Lower lobe of right lung (tissue), 2 donors: ENCODE measurements at regions not wholly inside any gene's neighbourhood (a gene's known extent, or its start where the extent isn't known, plus 50 kb on each side); places are given as distances from the start of the nearest gene placed in this dataset.

Experiments
- ATAC-seq, 2 donors: fragments of 200-7000 bp; cut with Tn5 transposase; one replicate each; pipeline ENCODE4 v1.9.1; 2020 to 2022; ENCODE audit warnings: mild to moderate bottlenecking in 2 of 2, moderate library complexity in 2 of 2
- DNase-seq: peaks from one replicate; pipeline ENCODE4 v3.0.0-alpha.2; 2020
- H3K27ac ChIP-seq: fragments of 200-600 bp; one replicate; pipeline ENCODE4 v1.8.0; 2022
- H3K27me3 ChIP-seq: fragments of 200-600 bp; one replicate; pipeline ENCODE4 v1.8.0; 2022; ENCODE audit warnings: low read depth
- H3K36me3 ChIP-seq: fragments of 200-600 bp; one replicate; pipeline ENCODE4 v1.8.0; 2022; ENCODE audit warnings: mild to moderate bottlenecking
- H3K4me1 ChIP-seq: fragments of 200-600 bp; one replicate; pipeline ENCODE4 v1.8.0; 2022
- H3K4me3 ChIP-seq: fragments of 200-600 bp; one replicate; pipeline ENCODE4 v1.8.0; 2022; ENCODE audit warnings: mild to moderate bottlenecking
- H3K9me3 ChIP-seq: fragments of 200-600 bp; one replicate; pipeline ENCODE4 v1.8.0; 2022
- intact Hi-C: fragments of 100-400 bp; cut with DNase I; formaldehyde crosslinking; loops from one replicate; pipeline ENCODE4 v1.11.0; 2022
- TF ChIP-seq, protein P1 (sequence below): fragments of 200-600 bp; IDR thresholded peaks from one replicate; pipeline ENCODE4 v1.8.0; 2022; ENCODE audit warnings: antibody characterized with exemption, mild to moderate bottlenecking
- donor health status: DM: no; HTN: yes; CAD: no; lungs with severe emphysema.

DNA sequence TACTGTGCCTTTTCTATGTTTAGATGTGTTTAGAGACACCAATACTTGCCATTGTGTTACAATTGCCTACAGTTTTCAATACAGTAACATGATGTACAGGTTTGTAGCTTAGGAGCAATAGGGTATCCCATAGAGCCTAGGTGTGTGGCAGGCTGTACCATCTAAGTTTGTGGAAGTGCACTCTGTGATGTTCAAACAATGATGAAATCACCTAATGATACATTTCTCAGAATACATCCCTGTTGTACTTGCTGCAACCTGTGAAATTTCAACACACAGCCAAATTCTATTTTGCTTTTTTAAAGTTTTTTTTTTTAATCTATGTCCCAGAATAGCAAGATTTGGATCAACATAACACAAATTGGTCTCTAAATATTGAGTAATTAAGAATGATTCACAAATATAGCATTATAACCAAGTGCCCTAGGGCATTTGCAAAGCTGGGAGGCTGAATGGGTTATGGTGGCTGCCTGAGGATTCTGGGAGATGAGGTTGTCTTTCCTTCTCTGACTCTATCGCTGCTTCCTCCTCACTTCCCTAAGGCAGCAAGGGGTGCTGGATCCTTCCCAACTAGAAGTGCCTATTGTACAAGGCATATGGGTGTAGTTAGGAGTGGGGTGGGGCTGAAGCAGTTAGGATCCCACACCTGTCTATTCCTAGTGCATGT is 78.3 kb downstream of the SKA1 start:
- H3K4me1 ChIP-seq = no peaks in the 10 kb centered on the region
- H3K27me3 ChIP-seq = no peaks in the 10 kb centered on the region
- no peak overlapping the region for H3K4me3 ChIP-seq
- TF ChIP-seq, protein P1, sequence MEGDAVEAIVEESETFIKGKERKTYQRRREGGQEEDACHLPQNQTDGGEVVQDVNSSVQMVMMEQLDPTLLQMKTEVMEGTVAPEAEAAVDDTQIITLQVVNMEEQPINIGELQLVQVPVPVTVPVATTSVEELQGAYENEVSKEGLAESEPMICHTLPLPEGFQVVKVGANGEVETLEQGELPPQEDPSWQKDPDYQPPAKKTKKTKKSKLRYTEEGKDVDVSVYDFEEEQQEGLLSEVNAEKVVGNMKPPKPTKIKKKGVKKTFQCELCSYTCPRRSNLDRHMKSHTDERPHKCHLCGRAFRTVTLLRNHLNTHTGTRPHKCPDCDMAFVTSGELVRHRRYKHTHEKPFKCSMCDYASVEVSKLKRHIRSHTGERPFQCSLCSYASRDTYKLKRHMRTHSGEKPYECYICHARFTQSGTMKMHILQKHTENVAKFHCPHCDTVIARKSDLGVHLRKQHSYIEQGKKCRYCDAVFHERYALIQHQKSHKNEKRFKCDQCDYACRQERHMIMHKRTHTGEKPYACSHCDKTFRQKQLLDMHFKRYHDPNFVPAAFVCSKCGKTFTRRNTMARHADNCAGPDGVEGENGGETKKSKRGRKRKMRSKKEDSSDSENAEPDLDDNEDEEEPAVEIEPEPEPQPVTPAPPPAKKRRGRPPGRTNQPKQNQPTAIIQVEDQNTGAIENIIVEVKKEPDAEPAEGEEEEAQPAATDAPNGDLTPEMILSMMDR = no peak
- H3K36me3 ChIP-seq = no peaks in the 10 kb centered on the region
- no peak for ATAC-seq
- no peak overlapping the region for H3K27ac ChIP-seq
- no peaks in the 10 kb centered on the region for H3K9me3 ChIP-seq
- DNase-seq = no peak
- intact Hi-C loops = no loop called here

DNA sequence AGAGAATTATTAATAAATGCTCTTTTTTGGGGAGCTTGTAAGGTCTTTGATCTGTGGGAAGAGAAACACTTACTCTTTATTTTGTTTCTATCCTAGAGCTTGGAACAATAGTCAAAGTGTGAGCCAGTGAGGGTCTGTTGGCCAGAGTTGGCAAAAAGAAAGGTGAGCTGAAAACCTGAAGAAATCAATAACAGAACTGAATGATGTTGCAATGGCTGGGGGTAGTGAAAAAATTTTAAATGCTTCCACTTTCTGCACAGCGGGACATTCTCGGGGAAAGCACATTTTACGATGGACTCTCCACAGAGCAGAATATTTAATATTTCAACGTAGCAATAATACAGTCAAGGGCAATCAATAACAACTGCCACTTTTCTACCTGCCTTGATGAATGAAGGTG is 78.9 kb downstream of the SKA1 start:
- Histone ChIP-seq H3K27me3 (no peaks in the 10 kb centered on the region), H3K4me3 (no peak overlapping the region), H3K27ac (no peak overlapping the region), H3K36me3 (no peaks in the 10 kb centered on the region), H3K9me3 (no peaks in the 10 kb centered on the region), H3K4me1 (no peaks in the 10 kb centered on the region)
- ATAC-seq (no peak), DNase-seq (no peak)
- intact Hi-C loops = no loop called here
- TF ChIP-seq, protein P1 = no peak

DNA sequence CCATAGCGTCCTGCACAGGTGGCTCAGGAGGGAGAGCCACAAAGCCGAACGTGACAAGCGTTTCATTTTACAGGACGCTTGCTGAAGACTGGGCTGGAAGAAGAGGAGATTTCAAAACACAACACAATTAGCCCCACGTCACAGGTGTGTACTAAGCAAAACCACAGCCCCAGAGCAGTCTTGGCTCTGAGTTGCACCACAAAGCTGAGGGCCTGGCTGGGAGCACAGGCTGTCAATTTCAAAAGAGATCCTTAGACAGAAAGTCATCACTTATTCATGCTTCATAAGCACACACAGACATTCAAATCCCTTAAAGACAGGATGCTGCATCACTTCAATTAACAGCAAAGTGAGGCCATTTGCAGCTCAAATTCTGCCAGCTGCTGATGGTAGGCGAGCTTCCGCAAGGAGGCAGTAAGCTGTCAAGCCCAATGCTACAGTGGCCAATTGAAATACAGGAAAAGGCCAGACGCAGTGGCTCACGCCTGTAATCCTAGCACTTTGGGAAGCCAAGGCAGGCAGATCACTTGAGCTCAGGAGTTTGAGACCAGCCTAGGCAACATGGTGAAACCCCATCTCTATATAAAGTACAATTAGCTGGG is 79.6 kb downstream of the SKA1 start:
- Histone ChIP-seq H3K4me3 (no peak overlapping the region), H3K27ac (no peak overlapping the region), H3K9me3 (no peaks in the 10 kb centered on the region), H3K27me3 (no peaks in the 10 kb centered on the region), H3K4me1 (no peaks in the 10 kb centered on the region), H3K36me3 (no peaks in the 10 kb centered on the region)
- DNase-seq (no peak), ATAC-seq (no peak)
- TF ChIP-seq, protein P1 = no peak
- intact Hi-C loops = no loop called here

DNA sequence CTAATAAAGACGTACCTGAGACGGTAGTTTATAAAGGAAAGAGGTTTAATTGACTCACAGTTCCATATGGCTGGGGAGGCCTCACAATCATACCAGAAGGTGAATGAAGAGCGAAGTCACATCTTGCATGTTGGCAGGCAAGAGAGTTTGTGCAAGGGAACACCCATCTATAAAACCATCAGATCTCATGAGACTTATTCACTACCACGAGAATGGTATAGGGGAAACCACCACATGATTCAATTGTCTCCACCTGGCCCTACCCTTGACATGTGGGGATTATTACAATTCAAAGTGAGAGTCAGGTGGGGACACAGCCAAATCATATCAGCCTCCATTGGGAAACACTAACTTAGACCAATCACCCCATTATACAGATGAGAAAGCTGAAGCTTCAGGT is 81.4 kb downstream of the SKA1 start:
- TF ChIP-seq, protein P1 = no peak
- H3K4me1 ChIP-seq = no peaks in the 10 kb centered on the region
- DNase-seq (no peak), ATAC-seq (no peak)
- no peaks in the 10 kb centered on the region for H3K36me3 ChIP-seq
- H3K27ac ChIP-seq = no peak overlapping the region
- no peak overlapping the region for H3K4me3 ChIP-seq
- intact Hi-C loops = no loop called here
- no peaks in the 10 kb centered on the region for H3K9me3 ChIP-seq
- no peaks in the 10 kb centered on the region for H3K27me3 ChIP-seq

DNA sequence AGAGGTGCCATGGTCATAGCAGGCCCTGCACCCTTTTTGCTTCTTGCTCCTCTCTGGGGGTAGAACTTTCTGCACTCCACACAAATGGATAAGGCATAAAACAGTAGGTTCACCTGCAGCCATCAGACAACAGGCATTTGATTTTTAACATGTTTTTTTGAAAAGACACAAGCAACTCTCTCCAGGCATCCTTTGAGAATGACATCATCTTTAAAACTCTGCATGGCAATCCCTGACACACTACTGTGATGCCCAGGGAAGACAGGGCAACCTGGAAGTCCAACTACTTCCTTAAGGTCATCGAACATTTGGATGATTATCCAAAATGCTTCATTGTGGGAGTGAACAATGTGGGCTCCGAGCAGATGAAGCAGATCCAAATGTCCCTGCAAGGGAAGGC is 82.8 kb downstream of the SKA1 start:
- ATAC-seq (no peak), DNase-seq (no peak)
- intact Hi-C loops = no loop called here
- TF ChIP-seq, protein P1 = no peak
- no peaks in the 10 kb centered on the region for H3K4me1 ChIP-seq
- no peak overlapping the region for H3K27ac ChIP-seq
- H3K36me3 ChIP-seq = no peaks in the 10 kb centered on the region
- H3K27me3 ChIP-seq = no peaks in the 10 kb centered on the region
- no peaks in the 10 kb centered on the region for H3K9me3 ChIP-seq
- H3K4me3 ChIP-seq = no peak overlapping the region
